HCT116 (cell line): ENCODE measurements at regions not wholly inside any gene's neighbourhood (a gene's known extent, or its start where the extent isn't known, plus 50 kb on each side); places are given as distances from the start of the nearest gene placed in this dataset.

Experiments used
- ATAC-seq: fragments of 200-7000 bp; cut with Tn5 transposase; 2 replicates; pipeline ENCODE4 v1.9.1; 2020; ENCODE audit warnings: mild to moderate bottlenecking, moderate library complexity
- BruUV-seq: library from RNA; stranded (reverse); fragments of 400-500 nt; replicated peaks from 2 replicates; lab custom pipeline; 2021; lab: Mats Ljungman, UMichigan
- CTCF ChIA-PET: fragments of 300-600 bp; sonication (Branson Sonifier 250); formaldehyde crosslinking; loops from one replicate; lab custom pipeline; 2021; ENCODE audit warnings: antibody characterized with exemption; lab: Charles Lee
- POLR2A ChIA-PET: fragments of 300-600, 350-600 bp; sonication (Branson Sonifier 250); formaldehyde crosslinking; loops from one replicate; lab custom pipeline; 2021; ENCODE audit warnings: antibody characterized with exemption; lab: Charles Lee
- RAD21 ChIA-PET, 2 experiments: fragments of 300-600 bp; sonication (Branson Sonifier 250); formaldehyde crosslinking; loops; one replicate each; lab custom pipeline; 2023; ENCODE audit warnings: low total read pairs in 2 of 2; ENCODE audit not compliant: uncharacterized antibody in 2 of 2, unreplicated experiment in 2 of 2, low non-redundant PET in 1 of 2; lab: Charles Lee
- DNase-seq: peaks from one replicate; pipeline ENCODE4 v3.0.0-alpha.2; 2010; ENCODE audit warnings: low read depth, low spot score
- H2AFZ ChIP-seq: fragments of 200-600 bp; shearing (Covaris generic), sonication (generic); 2 replicates; pipeline ENCODE4 v1.6.1; 2017; ENCODE audit warnings: low read depth, mixed run types, mixed read lengths, antibody characterized with exemption, low read length; ENCODE audit not compliant: poor library complexity, severe bottlenecking
- H3K27ac ChIP-seq: 2 replicates; pipeline ENCODE4 v1.5.1; 2012; ENCODE audit warnings: low read depth, low read length
- H3K27me3 ChIP-seq: fragments of 200-600 bp; sonication (generic); 2 replicates; pipeline ENCODE4 v1.6.1; 2016; ENCODE audit warnings: mixed run types, low read length, mixed read lengths; ENCODE audit not compliant: insufficient read depth
- H3K36me3 ChIP-seq, 2 experiments: fragments of 200-500 bp in 1 of 2; fragments of 200-600 bp in 1 of 2; sonication (Bioruptor generic) in 1 of 2; sonication (generic) in 1 of 2; 2 replicates each; pipeline versions ENCODE4 v1.5.1 to v1.6.1; 2014 to 2016; ENCODE audit warnings: low read length in 2 of 2, inconsistent platforms in 1 of 2, mixed read lengths in 1 of 2, mixed run types in 1 of 2; ENCODE audit not compliant: insufficient read depth in 2 of 2, control insufficient read depth in 1 of 2
- H3K4me1 ChIP-seq, 2 experiments: fragments of 200-600 bp in 1 of 2; sonication (generic) in 1 of 2; 2 replicates each; pipeline versions ENCODE4 v1.5.1 to v1.6.1; 2012 to 2017; ENCODE audit warnings: low read length in 2 of 2, inconsistent platforms in 1 of 2, mild to moderate bottlenecking in 1 of 2, mixed read lengths in 1 of 2, mixed run types in 1 of 2, moderate library complexity in 1 of 2; ENCODE audit not compliant: insufficient read depth in 2 of 2, control insufficient read depth in 1 of 2
- H3K4me2 ChIP-seq: fragments of 200-600 bp; sonication (generic); 2 replicates; pipeline ENCODE4 v1.6.1; 2017; ENCODE audit warnings: mixed run types, low read length, mixed read lengths
- H3K4me3 ChIP-seq, 2 experiments: fragments of 200-600 bp in 1 of 2; sonication (generic) in 1 of 2; replicated peaks in 1 of 2; 2 replicates each; pipeline ENCODE4 v1.5.1; 2011 to 2016; ENCODE audit warnings: low read length in 2 of 2, control low read depth in 1 of 2, low read depth in 1 of 2, mild to moderate bottlenecking in 1 of 2, mixed read lengths in 1 of 2, mixed run types in 1 of 2
- H3K79me2 ChIP-seq: fragments of 200-600 bp; sonication (generic); 2 replicates; pipeline ENCODE4 v1.6.1; 2017; ENCODE audit warnings: mild to moderate bottlenecking, mixed run types, low read length, moderate library complexity, mixed read lengths; ENCODE audit not compliant: insufficient read depth
- H3K9ac ChIP-seq: fragments of 200-600 bp; sonication (generic); 2 replicates; pipeline ENCODE4 v1.6.1; 2016; ENCODE audit warnings: low read length, mixed read lengths
- H3K9me2 ChIP-seq: fragments of 200-600 bp; sonication (generic), shearing (Covaris generic); 2 replicates; pipeline ENCODE4 v1.6.1; 2017; ENCODE audit warnings: mixed run types, mild to moderate bottlenecking, moderate library complexity; ENCODE audit not compliant: insufficient read depth
- H3K9me3 ChIP-seq, 2 experiments: fragments of 200-500 bp in 1 of 2; fragments of 200-600 bp in 1 of 2; sonication (Bioruptor generic) in 1 of 2; sonication (generic) in 1 of 2; 2 replicates each; pipeline ENCODE4 v1.6.1; 2014 to 2017; ENCODE audit warnings: low read length in 2 of 2, mixed read lengths in 2 of 2, inconsistent platforms in 1 of 2, low read depth in 1 of 2, mild to moderate bottlenecking in 1 of 2, mixed run types in 1 of 2, moderate library complexity in 1 of 2; ENCODE audit not compliant: control insufficient read depth in 1 of 2, insufficient read depth in 1 of 2
- H4K20me1 ChIP-seq: fragments of 200-600 bp; sonication (generic), shearing (Covaris generic); 2 replicates; pipeline ENCODE4 v1.6.1; 2017; ENCODE audit warnings: mixed run types, mild to moderate bottlenecking, moderate library complexity; ENCODE audit not compliant: insufficient read depth
- ATF3 ChIP-seq: IDR thresholded peaks from 2 replicates; pipeline ENCODE4 v1.6.1; 2012
- EGR1 ChIP-seq: IDR thresholded peaks from 2 replicates; pipeline ENCODE4 v1.6.1; 2012; ENCODE audit warnings: low read depth
- EZH2phosphoT487 ChIP-seq: fragments of 200-600 bp; IDR thresholded peaks from 2 replicates; pipeline ENCODE4 v1.6.1; 2018; ENCODE audit warnings: antibody characterized with exemption, borderline replicate concordance
- JUND ChIP-seq: IDR thresholded peaks from 2 replicates; pipeline ENCODE4 v1.6.1; 2012
- SP1 ChIP-seq: IDR thresholded peaks from 2 replicates; pipeline ENCODE4 v1.6.1; 2012; ENCODE audit warnings: low read depth
- ZFX ChIP-seq: fragments of 450-650 bp; IDR thresholded peaks from 2 replicates; pipeline ENCODE4 v1.6.1; 2017
- intact Hi-C: fragments of 100-400 bp; cut with micrococcal nuclease; formaldehyde crosslinking; loops from 2 replicates; pipeline ENCODE4 v1.10.0; 2022
- TF ChIP-seq, protein P1 (sequence below): IDR thresholded peaks from 2 replicates; pipeline ENCODE4 v1.6.1; 2012; ENCODE audit warnings: low read depth
- TF ChIP-seq, protein P2 (sequence below): IDR thresholded peaks from 2 replicates; pipeline ENCODE4 v1.6.1; 2011; ENCODE audit warnings: mild to moderate bottlenecking, low read length, moderate library complexity; ENCODE audit not compliant: insufficient replicate concordance; ENCODE audit errors: extremely low read depth

DNA sequence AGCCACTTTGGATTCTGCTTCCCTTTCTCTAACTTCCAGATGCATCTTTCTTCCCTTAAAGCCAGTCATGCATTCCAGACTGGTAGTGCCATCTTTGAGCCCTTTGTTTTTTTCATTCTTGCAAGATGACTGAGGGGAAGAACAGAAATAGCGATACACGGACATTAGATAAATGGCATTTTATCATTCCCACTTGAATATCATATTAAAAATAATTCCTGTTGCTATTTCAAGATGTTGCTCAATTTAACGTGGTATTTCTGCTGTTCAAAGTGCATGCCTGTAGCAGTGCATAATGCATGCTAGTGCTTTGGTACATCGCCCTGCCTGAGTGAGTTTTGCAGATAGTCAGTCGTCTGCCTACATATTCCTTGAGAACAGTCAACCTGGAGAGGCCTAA is 140.6 kb upstream of the FRY start:
- ChIA-PET RAD21 (no interaction called here), CTCF (no interaction called here), POLR2A (no interaction called here)
- no peak overlapping the region for H3K27ac ChIP-seq
- no peak overlapping the region for H3K9ac ChIP-seq
- H3K4me1 ChIP-seq: no peaks in the 10 kb centered on the region
- no peaks in the 10 kb centered on the region for H3K79me2 ChIP-seq
- no peaks in the 10 kb centered on the region for H3K9me2 ChIP-seq
- no peak for TF ChIP-seq ZFX
- no peak for TF ChIP-seq JUND
- TF ChIP-seq EZH2phosphoT487: no peak
- TF ChIP-seq, protein P1, sequence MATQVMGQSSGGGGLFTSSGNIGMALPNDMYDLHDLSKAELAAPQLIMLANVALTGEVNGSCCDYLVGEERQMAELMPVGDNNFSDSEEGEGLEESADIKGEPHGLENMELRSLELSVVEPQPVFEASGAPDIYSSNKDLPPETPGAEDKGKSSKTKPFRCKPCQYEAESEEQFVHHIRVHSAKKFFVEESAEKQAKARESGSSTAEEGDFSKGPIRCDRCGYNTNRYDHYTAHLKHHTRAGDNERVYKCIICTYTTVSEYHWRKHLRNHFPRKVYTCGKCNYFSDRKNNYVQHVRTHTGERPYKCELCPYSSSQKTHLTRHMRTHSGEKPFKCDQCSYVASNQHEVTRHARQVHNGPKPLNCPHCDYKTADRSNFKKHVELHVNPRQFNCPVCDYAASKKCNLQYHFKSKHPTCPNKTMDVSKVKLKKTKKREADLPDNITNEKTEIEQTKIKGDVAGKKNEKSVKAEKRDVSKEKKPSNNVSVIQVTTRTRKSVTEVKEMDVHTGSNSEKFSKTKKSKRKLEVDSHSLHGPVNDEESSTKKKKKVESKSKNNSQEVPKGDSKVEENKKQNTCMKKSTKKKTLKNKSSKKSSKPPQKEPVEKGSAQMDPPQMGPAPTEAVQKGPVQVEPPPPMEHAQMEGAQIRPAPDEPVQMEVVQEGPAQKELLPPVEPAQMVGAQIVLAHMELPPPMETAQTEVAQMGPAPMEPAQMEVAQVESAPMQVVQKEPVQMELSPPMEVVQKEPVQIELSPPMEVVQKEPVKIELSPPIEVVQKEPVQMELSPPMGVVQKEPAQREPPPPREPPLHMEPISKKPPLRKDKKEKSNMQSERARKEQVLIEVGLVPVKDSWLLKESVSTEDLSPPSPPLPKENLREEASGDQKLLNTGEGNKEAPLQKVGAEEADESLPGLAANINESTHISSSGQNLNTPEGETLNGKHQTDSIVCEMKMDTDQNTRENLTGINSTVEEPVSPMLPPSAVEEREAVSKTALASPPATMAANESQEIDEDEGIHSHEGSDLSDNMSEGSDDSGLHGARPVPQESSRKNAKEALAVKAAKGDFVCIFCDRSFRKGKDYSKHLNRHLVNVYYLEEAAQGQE: no peak
- TF ChIP-seq, protein P2, sequence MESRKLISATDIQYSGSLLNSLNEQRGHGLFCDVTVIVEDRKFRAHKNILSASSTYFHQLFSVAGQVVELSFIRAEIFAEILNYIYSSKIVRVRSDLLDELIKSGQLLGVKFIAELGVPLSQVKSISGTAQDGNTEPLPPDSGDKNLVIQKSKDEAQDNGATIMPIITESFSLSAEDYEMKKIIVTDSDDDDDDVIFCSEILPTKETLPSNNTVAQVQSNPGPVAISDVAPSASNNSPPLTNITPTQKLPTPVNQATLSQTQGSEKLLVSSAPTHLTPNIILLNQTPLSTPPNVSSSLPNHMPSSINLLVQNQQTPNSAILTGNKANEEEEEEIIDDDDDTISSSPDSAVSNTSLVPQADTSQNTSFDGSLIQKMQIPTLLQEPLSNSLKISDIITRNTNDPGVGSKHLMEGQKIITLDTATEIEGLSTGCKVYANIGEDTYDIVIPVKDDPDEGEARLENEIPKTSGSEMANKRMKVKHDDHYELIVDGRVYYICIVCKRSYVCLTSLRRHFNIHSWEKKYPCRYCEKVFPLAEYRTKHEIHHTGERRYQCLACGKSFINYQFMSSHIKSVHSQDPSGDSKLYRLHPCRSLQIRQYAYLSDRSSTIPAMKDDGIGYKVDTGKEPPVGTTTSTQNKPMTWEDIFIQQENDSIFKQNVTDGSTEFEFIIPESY: no peak
- TF ChIP-seq ATF3: no peak
- TF ChIP-seq EGR1: no peak
- TF ChIP-seq SP1: no peak
- no peak overlapping the region for H3K4me3 ChIP-seq
- no peak overlapping the region for H3K4me2 ChIP-seq
- BruUV-seq: no TSS peak
- H2AFZ ChIP-seq: no peak overlapping the region
- H4K20me1 ChIP-seq: no peaks in the 10 kb centered on the region
- no peak for DNase-seq
- H3K36me3 ChIP-seq: no peaks in the 10 kb centered on the region
- intact Hi-C loops: no loop called here
- H3K27me3 ChIP-seq: peaks cover 18% of the 10 kb centered on the region
- no peak for ATAC-seq
- H3K9me3 ChIP-seq: no peaks in the 10 kb centered on the region
